Uterus (tissue), 2 donors: ENCODE measurements at regions not wholly inside any gene's neighbourhood (a gene's known extent, or its start where the extent isn't known, plus 50 kb on each side); places are given as distances from the start of the nearest gene placed in this dataset.

Source experiments
- CTCF ChIP-seq, 4 experiments: fragments of 200-600 bp in 2 of 4; fragments of 450-650 bp in 2 of 4; sonication (generic) in 2 of 4; IDR thresholded peaks; one replicate each; pipeline ENCODE4 v1.5.1; 2016 to 2019; ENCODE audit warnings: antibody characterized with exemption in 4 of 4, mild to moderate bottlenecking in 2 of 4, moderate library complexity in 1 of 4
- POLR2A ChIP-seq, 2 donors: fragments of 450-650 bp; IDR thresholded peaks; one replicate each; pipeline ENCODE4 v1.6.1; 2016; ENCODE audit warnings: antibody characterized with exemption in 2 of 2, mild to moderate bottlenecking in 1 of 2, moderate library complexity in 1 of 2

GRCh38 chr1:168825129-168825528, 96.1 kb upstream of the DPT start:
- no peak for TF ChIP-seq CTCF (IDR thresholded peaks at IDR 0.05)
- TF ChIP-seq POLR2A (IDR thresholded peaks at IDR 0.05), result no peak
